HG03520 (cell line): ENCODE measurements at regions not wholly inside any gene's neighbourhood (a gene's known extent, or its start where the extent isn't known, plus 50 kb on each side); places are given as distances from the start of the nearest gene placed in this dataset.

ENCODE experiments used
- ATAC-seq: cut with Tn5 transposase; IDR thresholded peaks from one replicate; pipeline ENCODE4 v1.9.1; 2021; ENCODE audit warnings: mild to moderate bottlenecking, moderate library complexity; ENCODE audit not compliant: unreplicated experiment

- no peak for ATAC-seq
Measured at GRCh38 chr6:47118611-47119010, 76.5 kb upstream of the ADGRF1 start.

- no peak for ATAC-seq
Measured at GRCh38 chr6:47117314-47117713, 75.2 kb upstream of the ADGRF1 start.

- no peak for ATAC-seq
Measured at GRCh38 chr6:47116606-47117005, 74.5 kb upstream of the ADGRF1 start.

GRCh38 chr6:47116086-47116485 lies 74.0 kb upstream of the ADGRF1 start:
- ATAC-seq: no peak

GRCh38 chr6:47114460-47114859 lies 72.3 kb upstream of the ADGRF1 start:
- no peak for ATAC-seq

- no peak for ATAC-seq
Measured at GRCh38 chr6:47112317-47112716, 70.2 kb upstream of the ADGRF1 start.

- ATAC-seq: no peak
Measured at GRCh38 chr6:47111685-47112084, 69.6 kb upstream of the ADGRF1 start.

GRCh38 chr6:47109281-47109680 lies 67.1 kb upstream of the ADGRF1 start:
- ATAC-seq: no peak

GRCh38 chr6:47106721-47107197 lies 64.6 kb upstream of the ADGRF1 start:
- no peak for ATAC-seq

GRCh38 chr6:47106216-47106615 lies 64.1 kb upstream of the ADGRF1 start:
- no peak for ATAC-seq

GRCh38 chr6:47105469-47106178 lies 63.5 kb upstream of the ADGRF1 start:
- no peak for ATAC-seq

GRCh38 chr6:47103931-47104330 lies 61.8 kb upstream of the ADGRF1 start:
- no peak for ATAC-seq

- ATAC-seq: no peak
Measured at GRCh38 chr6:47102331-47102730, 60.2 kb upstream of the ADGRF1 start.

- ATAC-seq: no peak
Measured at GRCh38 chr6:47098570-47098993, 56.5 kb upstream of the ADGRF1 start.

GRCh38 chr6:47097092-47097945 lies 55.2 kb upstream of the ADGRF1 start:
- ATAC-seq: peak; percentile 96

GRCh38 chr6:47096211-47096895 lies 54.2 kb upstream of the ADGRF1 start:
- no peak for ATAC-seq

GRCh38 chr6:47094241-47094925 lies 52.3 kb upstream of the ADGRF1 start:
- no peak for ATAC-seq

GRCh38 chr6:47093169-47093568 lies 51.0 kb upstream of the ADGRF1 start:
- no peak for ATAC-seq

GRCh38 chr6:47091886-47092668 lies 49.9 kb upstream of the ADGRF1 start:
- no peak for ATAC-seq
